HL-60/S4 (cell line): ENCODE measurements at regions not wholly inside any gene's neighbourhood (a gene's known extent, or its start where the extent isn't known, plus 50 kb on each side); places are given as distances from the start of the nearest gene placed in this dataset.
"Not testable (repeated sequence)": the region's sequence is repeated elsewhere in the genome, so short reads cannot be mapped to it uniquely, and the experiment has no call there.

Experiments used
- in situ Hi-C: fragments of 300-500 bp; cut with MboI; formaldehyde crosslinking; loops from 2 replicates; pipeline ENCODE4 v1.14.3; 2022; ENCODE audit warnings: low sequenced_read_pairs

- in situ Hi-C loops: no loop called here
Measured at GRCh38 chr4:151519728-151520415, 110.9 kb downstream of the FHIP1A start.

GRCh38 chr4:151522866-151523519 lies 114.0 kb downstream of the FHIP1A start:
- in situ Hi-C loops: no loop called here

GRCh38 chr4:151524610-151525009 lies 115.6 kb downstream of the FHIP1A start:
- in situ Hi-C loops: no loop called here

GRCh38 chr4:151526489-151526888 lies 117.5 kb downstream of the FHIP1A start:
- in situ Hi-C loops: not testable (repeated sequence)

GRCh38 chr4:151527699-151528098 lies 118.7 kb downstream of the FHIP1A start:
- in situ Hi-C loops: no loop called here

- in situ Hi-C loops: no loop called here
Measured at GRCh38 chr4:151529187-151529586, 120.2 kb downstream of the FHIP1A start.

GRCh38 chr4:151530230-151530629 lies 121.3 kb downstream of the FHIP1A start:
- in situ Hi-C loops: no loop called here

GRCh38 chr4:151530783-151531182 lies 121.8 kb downstream of the FHIP1A start:
- in situ Hi-C loops: no loop called here

GRCh38 chr4:151532001-151532708 lies 123.2 kb downstream of the FHIP1A start:
- in situ Hi-C loops: no loop called here

GRCh38 chr4:151534195-151534594 lies 125.2 kb downstream of the FHIP1A start:
- in situ Hi-C loops: no loop called here

- in situ Hi-C loops: no loop called here
Measured at GRCh38 chr4:151535366-151535765, 126.4 kb downstream of the FHIP1A start.

GRCh38 chr4:151537687-151538086 lies 128.7 kb downstream of the FHIP1A start:
- in situ Hi-C loops: no loop called here

GRCh38 chr4:151538963-151539362 lies 130.0 kb downstream of the FHIP1A start:
- in situ Hi-C loops: no loop called here

GRCh38 chr4:151540728-151541388 lies 131.9 kb downstream of the FHIP1A start:
- in situ Hi-C loops: no loop called here

- in situ Hi-C loops: no loop called here
Measured at GRCh38 chr4:151541389-151542071, 132.6 kb downstream of the FHIP1A start.

GRCh38 chr4:151548708-151549107 lies 139.7 kb downstream of the FHIP1A start:
- in situ Hi-C loops: no loop called here

- in situ Hi-C loops: not testable (repeated sequence)
Measured at GRCh38 chr4:151549378-151549777, 140.4 kb downstream of the FHIP1A start.

GRCh38 chr4:151553874-151554273 lies 144.9 kb downstream of the FHIP1A start:
- in situ Hi-C loops: no loop called here

GRCh38 chr4:151555151-151555945 lies 146.4 kb downstream of the FHIP1A start:
- in situ Hi-C loops: no loop called here

- in situ Hi-C loops: no loop called here
Measured at GRCh38 chr4:151558496-151559113, 149.6 kb downstream of the FHIP1A start.
